NT2/D1 (cell line): ENCODE measurements at regions not wholly inside any gene's neighbourhood (a gene's known extent, or its start where the extent isn't known, plus 50 kb on each side); places are given as distances from the start of the nearest gene placed in this dataset.

Experiments
- SUZ12 ChIP-seq: IDR thresholded peaks from 2 replicates; pipeline ENCODE4 v1.6.1; 2011; ENCODE audit not compliant: insufficient read length, insufficient read depth; ENCODE audit errors: extremely low read depth
- YY1 ChIP-seq: IDR thresholded peaks from 2 replicates; pipeline ENCODE4 v1.6.1; 2011; ENCODE audit not compliant: insufficient read length, insufficient read depth

DNA sequence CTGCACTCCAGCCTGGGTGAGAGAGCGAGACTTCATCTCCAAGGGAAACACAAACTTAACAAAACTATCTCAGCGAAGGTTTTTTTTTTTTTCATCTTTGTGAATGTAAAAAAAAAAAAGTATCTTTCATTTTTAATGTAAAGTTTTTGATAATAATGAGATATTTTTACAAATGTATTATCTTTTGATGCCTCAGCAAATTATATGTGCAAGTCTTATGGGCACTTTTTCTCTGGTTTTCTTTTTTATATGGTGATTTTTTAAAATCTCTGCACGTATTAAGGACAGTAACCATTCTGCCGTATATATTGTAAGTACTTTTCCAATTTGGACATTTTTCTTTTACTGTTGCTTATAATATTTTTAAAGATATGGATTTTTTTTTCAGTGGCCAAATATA lies 76.8 kb downstream of the MAFB start:
- TF ChIP-seq SUZ12: no peak
- no peak for TF ChIP-seq YY1
